SK-N-SH (cell line): ENCODE measurements at regions not wholly inside any gene's neighbourhood (a gene's known extent, or its start where the extent isn't known, plus 50 kb on each side); places are given as distances from the start of the nearest gene placed in this dataset.

Experiments
- CTCF ChIA-PET: fragments of 300-600, 350-600 bp; formaldehyde crosslinking; extraction: SDS; loops from one replicate; lab custom pipeline; 2021; lab: Yijun Ruan, JAX
- POLR2A ChIA-PET: fragments of 350-600 bp; sonication (Branson Sonifier 250); formaldehyde crosslinking; extraction: SDS; loops from one replicate; lab custom pipeline; 2020; ENCODE audit warnings: antibody characterized with exemption, inconsistent platforms; lab: Yijun Ruan, JAX
- DNase-seq: peaks from one replicate; pipeline ENCODE4 v3.0.0; 2012
- H2AFZ ChIP-seq: fragments of 200-600 bp; sonication (generic); 2 replicates; pipeline ENCODE4 v1.8.1; 2016; ENCODE audit warnings: antibody characterized with exemption, mild to moderate bottlenecking, low read depth
- H3F3A ChIP-seq: fragments of 200-600 bp; sonication (generic); replicated peaks from 2 replicates; pipeline ENCODE3; 2016; ENCODE audit warnings: antibody characterized with exemption, mild to moderate bottlenecking; ENCODE audit not compliant: insufficient read depth
- H3K27ac ChIP-seq, 2 experiments: fragments of 200-500 bp in 1 of 2; fragments of 200-600 bp in 1 of 2; sonication (Bioruptor generic) in 1 of 2; sonication (generic), shearing (Covaris generic) in 1 of 2; 2 replicates each; pipeline versions ENCODE4 v1.5.1 to v1.6.1; 2014 to 2016; ENCODE audit warnings: low read depth in 2 of 2, inconsistent platforms in 1 of 2, low read length in 1 of 2, mild to moderate bottlenecking in 1 of 2, mixed read lengths in 1 of 2
- H3K27me3 ChIP-seq: fragments of 200-600 bp; sonication (generic), shearing (Covaris generic); 2 replicates; pipeline ENCODE4 v1.6.1; 2016; ENCODE audit warnings: mixed run types; ENCODE audit not compliant: insufficient read depth
- H3K36me3 ChIP-seq, 2 experiments: fragments of 200-500 bp in 1 of 2; fragments of 200-600 bp in 1 of 2; sonication (Bioruptor generic) in 1 of 2; sonication (generic) in 1 of 2; replicated peaks in 1 of 2; 2 replicates each; pipeline versions ENCODE3 to v1.5.1; 2014 to 2016; ENCODE audit warnings: low read length in 1 of 2, mild to moderate bottlenecking in 1 of 2; ENCODE audit not compliant: insufficient read depth in 2 of 2, control insufficient read depth in 1 of 2
- H3K4me1 ChIP-seq, 2 experiments: fragments of 200-500 bp in 1 of 2; fragments of 200-600 bp in 1 of 2; sonication (Bioruptor generic) in 1 of 2; sonication (generic), shearing (Covaris generic) in 1 of 2; 2 replicates each; pipeline versions ENCODE4 v1.5.1 to v1.6.1; 2014 to 2016; ENCODE audit warnings: low read depth in 1 of 2, low read length in 1 of 2, mixed run types in 1 of 2; ENCODE audit not compliant: insufficient read depth in 2 of 2, control insufficient read depth in 1 of 2
- H3K4me2 ChIP-seq: fragments of 200-600 bp; sonication (generic), shearing (Covaris generic); 2 replicates; pipeline ENCODE4 v1.6.1; 2017; ENCODE audit warnings: mixed run types
- H3K4me3 ChIP-seq, 2 experiments: fragments of 200-500 bp in 1 of 2; fragments of 200-600 bp in 1 of 2; sonication (Bioruptor generic) in 1 of 2; sonication (generic), shearing (Covaris generic) in 1 of 2; 2 replicates each; pipeline versions ENCODE4 v1.5.1 to v1.8.1; 2014 to 2016; ENCODE audit warnings: low read depth in 2 of 2, inconsistent platforms in 1 of 2, low read length in 1 of 2, mild to moderate bottlenecking in 1 of 2, mixed read lengths in 1 of 2, moderate library complexity in 1 of 2
- H3K79me2 ChIP-seq: fragments of 200-600 bp; sonication (generic); 2 replicates; pipeline ENCODE4 v1.8.1; 2017; ENCODE audit warnings: mild to moderate bottlenecking; ENCODE audit not compliant: insufficient read depth
- H3K9ac ChIP-seq: fragments of 200-600 bp; sonication (generic); 2 replicates; pipeline ENCODE4 v1.6.1; 2017; ENCODE audit warnings: mixed run types
- H3K9me2 ChIP-seq: fragments of 200-600 bp; sonication (generic); 2 replicates; pipeline ENCODE4 v1.6.1; 2017; ENCODE audit warnings: mixed run types
- H3K9me3 ChIP-seq: fragments of 200-600 bp; sonication (generic); 2 replicates; pipeline ENCODE4 v1.6.1; 2017; ENCODE audit warnings: mixed run types, mild to moderate bottlenecking, moderate library complexity
- H4K20me1 ChIP-seq: fragments of 200-600 bp; sonication (generic); 2 replicates; pipeline ENCODE4 v1.6.1; 2017; ENCODE audit warnings: mild to moderate bottlenecking, mixed run types; ENCODE audit not compliant: insufficient read depth
- CHD2 ChIP-seq: fragments of 150-350 bp; IDR thresholded peaks from 2 replicates; pipeline ENCODE4 v1.6.1; 2018; ENCODE audit warnings: low read length; ENCODE audit not compliant: partially characterized antibody
- EP300 ChIP-seq, 2 experiments: IDR thresholded peaks; 2 replicates each; pipeline versions ENCODE4 v1.4.0 to v1.6.1; 2012; ENCODE audit warnings: borderline replicate concordance in 1 of 2, low read depth in 1 of 2, low read length in 1 of 2
- FOSL2 ChIP-seq: IDR thresholded peaks from 2 replicates; pipeline ENCODE4 v1.4.0; 2012; ENCODE audit warnings: low read depth, mild to moderate bottlenecking, moderate library complexity, borderline replicate concordance
- FOXM1 ChIP-seq: IDR thresholded peaks from 2 replicates; pipeline ENCODE4 v1.4.0; 2012; ENCODE audit warnings: low read depth, mild to moderate bottlenecking
- JUND ChIP-seq: IDR thresholded peaks from 2 replicates; pipeline ENCODE4 v1.4.0; 2012
- MAX ChIP-seq: IDR thresholded peaks from 2 replicates; pipeline ENCODE4 v1.4.0; 2012; ENCODE audit warnings: low read depth
- MEF2A ChIP-seq: IDR thresholded peaks from 2 replicates; pipeline ENCODE4 v1.4.0; 2012; ENCODE audit warnings: low read depth, borderline replicate concordance
- NFIC ChIP-seq: IDR thresholded peaks from 2 replicates; pipeline ENCODE4 v1.4.0; 2012; ENCODE audit warnings: borderline replicate concordance
- NRF1 ChIP-seq: IDR thresholded peaks from 2 replicates; pipeline ENCODE4 v1.6.1; 2012; ENCODE audit warnings: low read depth, mild to moderate bottlenecking, low read length
- PBX3 ChIP-seq: IDR thresholded peaks from 2 replicates; pipeline ENCODE4; 2012
- POLR2AphosphoS5 ChIP-seq: IDR thresholded peaks from 2 replicates; pipeline ENCODE4 v1.6.1; 2012; ENCODE audit warnings: low read depth, low read length
- RCOR1 ChIP-seq: fragments of 150-350 bp; IDR thresholded peaks from 2 replicates; pipeline ENCODE4 v1.6.1; 2017; ENCODE audit warnings: antibody characterized with exemption, low read length
- REST ChIP-seq: IDR thresholded peaks from 2 replicates; pipeline ENCODE4 v1.6.1; 2012; ENCODE audit warnings: mild to moderate bottlenecking, low read depth, low read length, moderate library complexity
- RFX5 ChIP-seq: IDR thresholded peaks from 2 replicates; pipeline ENCODE4 v1.6.1; 2012; ENCODE audit warnings: mild to moderate bottlenecking, improper control_type of control experiment, low read length
- RXRA ChIP-seq: IDR thresholded peaks from 2 replicates; pipeline ENCODE4 v1.4.0; 2012; ENCODE audit warnings: low read depth, mild to moderate bottlenecking, borderline replicate concordance
- TAF1 ChIP-seq: IDR thresholded peaks from 2 replicates; pipeline ENCODE4 v1.6.1; 2012; ENCODE audit warnings: low read depth, mild to moderate bottlenecking, low read length, moderate library complexity, borderline replicate concordance
- TCF12 ChIP-seq: IDR thresholded peaks from 2 replicates; pipeline ENCODE4 v1.4.0; 2012
- USF1 ChIP-seq: IDR thresholded peaks from 2 replicates; pipeline ENCODE4 v1.4.0; 2012; ENCODE audit warnings: low read depth, borderline replicate concordance
- WGBS: methylation state at CpG from one replicate; pipeline ENCODE4 v1.1.6; 2017; ENCODE audit warnings: low lambda C conversion rate; 5-methylcytosine and 5-hydroxymethylcytosine counted together

GRCh38 chr20:62531046-62531838 lies 55.4 kb upstream of the GATA5 start:
- WGBS: 55% methylated on average over 18 of the region's 23 CpGs
- no peak overlapping the region for H3K27ac ChIP-seq
- TF ChIP-seq TCF12 (no peak), CHD2 (no peak), MAX (no peak), POLR2AphosphoS5 (no peak), JUND (no peak), FOXM1 (no peak), RCOR1 (no peak), RFX5 (no peak), TAF1 (no peak)
- ChIA-PET CTCF (interaction anchor here (0.7 to 2.8 kb wide), 5 partner anchors 10 to 86 kb away, joined by 3 to 11 read pairs (median 3); no protein-coding TSS in a partner anchor), POLR2A (no interaction called here)
- no peaks in the 10 kb centered on the region for H3K9me2 ChIP-seq
- no peak overlapping the region for H3K4me2 ChIP-seq
- DNase-seq: no peak
- H3K36me3 ChIP-seq: no peaks in the 10 kb centered on the region
- H3F3A ChIP-seq: no peaks in the 10 kb centered on the region
- no peaks in the 10 kb centered on the region for H3K79me2 ChIP-seq
- H3K9ac ChIP-seq: no peak overlapping the region
- no peaks in the 10 kb centered on the region for H3K9me3 ChIP-seq
- no peaks in the 10 kb centered on the region; a peak in 1 of 4 replicates for H3K4me1 ChIP-seq
- no peak overlapping the region for H3K4me3 ChIP-seq
- no peaks in the 10 kb centered on the region for H3K27me3 ChIP-seq
- no peaks in the 10 kb centered on the region for H4K20me1 ChIP-seq
- H2AFZ ChIP-seq: no peak overlapping the region

GRCh38 chr20:62532921-62533320 lies 57.1 kb upstream of the GATA5 start:
- Histone ChIP-seq H3K27me3 (no peaks in the 10 kb centered on the region), H3K9ac (no peak overlapping the region), H3K36me3 (no peaks in the 10 kb centered on the region), H3K27ac (no peak overlapping the region), H3K9me3 (no peaks in the 10 kb centered on the region), H3K4me1 (no peaks in the 10 kb centered on the region; a peak in 1 of 4 replicates), H3K9me2 (no peaks in the 10 kb centered on the region), H3F3A (no peaks in the 10 kb centered on the region), H3K4me2 (no peak overlapping the region), H2AFZ (no peak overlapping the region), H4K20me1 (no peaks in the 10 kb centered on the region), H3K79me2 (no peaks in the 10 kb centered on the region), H3K4me3 (no peak overlapping the region)
- CTCF ChIA-PET: interaction anchor here (0.6 to 2.8 kb wide), 4 partner anchors 8 to 123 kb away, joined by 3 to 11 read pairs (median 4); no protein-coding TSS in a partner anchor
- TF ChIP-seq RXRA (no peak), POLR2AphosphoS5 (no peak), EP300 (IDR thresholded peaks at IDR 0.05; ENCODE audit: borderline replicate concordance in 1 of 2, low read depth in 1 of 2, low read length in 1 of 2) (no peak), NFIC (no peak), NRF1 (no peak), REST (no peak), RCOR1 (no peak), USF1 (no peak), TCF12 (no peak), FOSL2 (no peak), MAX (no peak), PBX3 (no peak), MEF2A (no peak)
- no peak for DNase-seq
- POLR2A ChIA-PET: no interaction called here
- WGBS: 81% methylated on average over 5 of the region's 12 CpGs
